Stimulated activated naive CD8-positive, alpha-beta T cell treated with anti-CD3 and anti-CD28 coated beads, Interleukin-15, amount 100 ng/mL, for 72 hours (primary cell): ENCODE measurements at regions not wholly inside any gene's neighbourhood (a gene's known extent, or its start where the extent isn't known, plus 50 kb on each side); places are given as distances from the start of the nearest gene placed in this dataset.
"Not testable (repeated sequence)": the region's sequence is repeated elsewhere in the genome, so short reads cannot be mapped to it uniquely, and the experiment has no call there.

Source experiments
- ATAC-seq: fragments of 150-1000 bp; cut with Tn5 transposase; 2 replicates; pipeline ENCODE4 v1.10.0; 2021; ENCODE audit warnings: mild to moderate bottlenecking, moderate library complexity
- DNase-seq, 2 donors: peaks; one replicate each; pipeline ENCODE4 v3.0.0; 2021 to 2022
- H3K27ac Mint-ChIP-seq, 2 donors: one replicate each; pipeline ENCODE4 v1.8.0; 2022; ENCODE audit warnings: mild to moderate bottlenecking in 2 of 2, mixed read lengths in 2 of 2, moderate library complexity in 2 of 2
- H3K27me3 Mint-ChIP-seq: one replicate; pipeline ENCODE4 v1.8.0; 2022; ENCODE audit warnings: mixed read lengths
- H3K4me1 Mint-ChIP-seq: one replicate; pipeline ENCODE4 v1.8.0; 2022; ENCODE audit warnings: mild to moderate bottlenecking, mixed read lengths
- H3K4me3 Mint-ChIP-seq, 2 donors: one replicate each; pipeline ENCODE4 v1.8.0; 2022; ENCODE audit warnings: mild to moderate bottlenecking in 2 of 2, mixed read lengths in 2 of 2, moderate library complexity in 1 of 2
- H3K9me3 Mint-ChIP-seq, 2 donors: one replicate each; pipeline ENCODE4 v1.8.0; 2022; ENCODE audit warnings: mixed read lengths in 2 of 2

- not testable (repeated sequence) for H3K27ac Mint-ChIP-seq, ATAC-seq, H3K4me1 Mint-ChIP-seq, H3K9me3 Mint-ChIP-seq, H3K4me3 Mint-ChIP-seq, DNase-seq
- peaks cover 19% of the 10 kb centered on the region for H3K27me3 Mint-ChIP-seq
These were observed 132.7 kb downstream of the SNX10 start for GRCh38 chr7:26424319-26424718.

GRCh38 chr7:26425655-26426054 is 134.0 kb downstream of the SNX10 start:
- Mint-ChIP-seq H3K27me3 (peaks cover 26% of the 10 kb centered on the region), H3K9me3 (no peaks in the 10 kb centered on the region), H3K27ac (no peak overlapping the region), H3K4me1 (no peaks in the 10 kb centered on the region), H3K4me3 (no peak overlapping the region)
- ATAC-seq (no peak), DNase-seq (no peak)

DNA sequence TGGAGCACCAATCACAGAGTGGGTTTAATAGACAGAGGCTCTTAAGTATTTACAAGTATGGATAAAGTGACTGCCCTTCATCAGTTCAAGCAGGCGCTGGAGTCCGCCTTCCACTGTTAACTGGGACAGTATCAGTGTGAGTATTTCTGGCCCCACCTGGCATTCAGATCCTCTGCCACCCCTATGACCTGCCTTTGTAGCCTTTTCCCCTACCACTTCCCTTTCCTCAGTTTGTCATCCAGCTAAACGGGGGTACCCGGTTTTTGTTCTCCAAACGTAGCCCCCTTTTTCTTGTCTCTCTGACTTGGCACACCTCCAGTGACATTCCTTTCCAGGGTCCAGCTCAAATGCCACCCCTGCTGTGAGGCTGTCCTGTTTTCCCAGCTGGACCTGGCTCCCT is 134.4 kb downstream of the SNX10 start:
- H3K4me1 Mint-ChIP-seq: no peaks in the 10 kb centered on the region
- H3K4me3 Mint-ChIP-seq: no peak overlapping the region
- no peak overlapping the region for H3K27ac Mint-ChIP-seq
- no peaks in the 10 kb centered on the region for H3K9me3 Mint-ChIP-seq
- ATAC-seq: no peak
- H3K27me3 Mint-ChIP-seq: peaks cover 22% of the 10 kb centered on the region
- no peak for DNase-seq

- Mint-ChIP-seq H3K27ac (no peak overlapping the region), H3K9me3 (no peaks in the 10 kb centered on the region)
These were observed 136.9 kb downstream of the SNX10 start for GRCh38 chr7:26428571-26428970.

GRCh38 chr7:26429168-26429567 is 137.5 kb downstream of the SNX10 start:
- DNase-seq: no peak
- no peaks in the 10 kb centered on the region for H3K9me3 Mint-ChIP-seq
- H3K27ac Mint-ChIP-seq: no peak overlapping the region
- no peaks in the 10 kb centered on the region for H3K4me1 Mint-ChIP-seq
- ATAC-seq: no peak
- H3K27me3 Mint-ChIP-seq: peaks cover 37% of the 10 kb centered on the region
- H3K4me3 Mint-ChIP-seq: no peak overlapping the region

More at GRCh38 chr7:26428571-26428970, 136.9 kb downstream of the SNX10 start:
- Mint-ChIP-seq H3K4me1 (no peaks in the 10 kb centered on the region), H3K27me3 (peaks cover 31% of the 10 kb centered on the region), H3K4me3 (no peak overlapping the region)
- ATAC-seq (no peak), DNase-seq (no peak)

DNA sequence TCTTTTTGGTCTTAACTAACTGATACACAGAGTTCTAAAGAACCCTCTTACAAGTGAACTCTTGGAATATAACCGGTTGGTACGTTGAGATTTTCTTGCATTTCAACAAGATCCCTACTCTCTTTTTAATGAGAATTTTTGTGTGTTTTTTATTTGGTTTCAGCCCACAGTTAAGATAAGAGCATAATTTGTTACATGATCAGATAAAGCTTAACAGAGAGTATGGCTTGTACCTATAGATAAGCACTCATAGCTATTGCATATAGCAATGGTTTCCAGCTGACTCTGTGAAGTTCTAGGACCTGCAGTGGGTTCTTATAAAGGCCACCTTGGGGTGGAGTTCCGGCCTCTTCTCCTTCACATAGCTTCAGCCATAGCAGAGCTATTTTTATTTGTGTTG is 143.3 kb downstream of the SNX10 start:
- Mint-ChIP-seq H3K4me1 (no peaks in the 10 kb centered on the region), H3K9me3 (no peaks in the 10 kb centered on the region), H3K4me3 (no peak overlapping the region), H3K27ac (no peak overlapping the region), H3K27me3 (peaks cover 37% of the 10 kb centered on the region)
- ATAC-seq: no peak
- DNase-seq: no peak

GRCh38 chr7:26437003-26437532 is 145.4 kb downstream of the SNX10 start:
- no peak overlapping the region for H3K27ac Mint-ChIP-seq
- ATAC-seq (no peak), DNase-seq (no peak)
- no peaks in the 10 kb centered on the region for H3K4me1 Mint-ChIP-seq
- peaks cover 30% of the 10 kb centered on the region for H3K27me3 Mint-ChIP-seq
- no peak overlapping the region for H3K4me3 Mint-ChIP-seq
- H3K9me3 Mint-ChIP-seq: no peaks in the 10 kb centered on the region

- no peaks in the 10 kb centered on the region for H3K4me1 Mint-ChIP-seq
- no peak for ATAC-seq
- peaks cover 26% of the 10 kb centered on the region for H3K27me3 Mint-ChIP-seq
- no peak overlapping the region for H3K27ac Mint-ChIP-seq
- no peak overlapping the region for H3K4me3 Mint-ChIP-seq
- no peaks in the 10 kb centered on the region for H3K9me3 Mint-ChIP-seq
- DNase-seq: no peak
These were observed 146.4 kb downstream of the SNX10 start for GRCh38 chr7:26438078-26438477.

DNA sequence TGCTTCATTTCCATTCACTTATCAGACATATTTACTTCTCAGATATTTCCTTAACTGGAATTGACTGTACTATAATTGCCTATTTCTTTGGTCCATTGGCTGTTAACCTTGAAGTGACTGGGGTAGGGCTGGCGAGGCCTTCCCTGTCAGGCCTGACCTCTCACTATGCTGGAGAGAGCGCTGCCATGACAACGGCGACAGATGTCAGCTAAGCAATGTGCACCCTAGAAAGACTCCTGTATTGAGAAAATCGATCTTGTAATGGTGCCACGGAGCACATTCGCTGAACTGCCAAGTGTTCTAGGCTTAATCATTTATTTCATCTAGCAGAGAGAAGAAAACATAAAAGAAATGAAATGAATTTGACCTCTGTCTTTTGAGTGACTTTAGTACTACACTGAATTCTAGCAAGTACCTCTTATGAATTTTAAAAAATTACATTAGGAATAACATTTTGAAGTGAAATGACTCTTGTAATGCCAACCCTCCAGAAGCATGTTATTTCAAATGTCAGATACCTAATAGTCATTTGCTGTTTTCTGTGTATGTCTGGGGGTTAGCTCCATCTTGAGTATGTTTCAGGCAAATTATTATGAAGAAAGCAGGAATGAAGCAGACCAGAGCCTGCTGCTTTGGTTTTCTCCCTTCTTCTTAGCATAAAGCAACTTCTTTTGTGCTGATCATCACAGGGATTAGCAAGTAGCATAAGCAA is 148.0 kb downstream of the SNX10 start:
- Mint-ChIP-seq H3K9me3 (no peaks in the 10 kb centered on the region), H3K27ac (no peak overlapping the region), H3K4me3 (no peak overlapping the region), H3K4me1 (no peaks in the 10 kb centered on the region), H3K27me3 (peaks cover 11% of the 10 kb centered on the region)
- ATAC-seq (no peak), DNase-seq (no peak)

GRCh38 chr7:26440233-26441001 is 148.8 kb downstream of the SNX10 start:
- Mint-ChIP-seq H3K4me1 (no peaks in the 10 kb centered on the region), H3K27me3 (peaks cover 4% of the 10 kb centered on the region), H3K9me3 (no peaks in the 10 kb centered on the region), H3K27ac (no peak overlapping the region), H3K4me3 (no peak overlapping the region)
- no peak for ATAC-seq
- no peak for DNase-seq

DNA sequence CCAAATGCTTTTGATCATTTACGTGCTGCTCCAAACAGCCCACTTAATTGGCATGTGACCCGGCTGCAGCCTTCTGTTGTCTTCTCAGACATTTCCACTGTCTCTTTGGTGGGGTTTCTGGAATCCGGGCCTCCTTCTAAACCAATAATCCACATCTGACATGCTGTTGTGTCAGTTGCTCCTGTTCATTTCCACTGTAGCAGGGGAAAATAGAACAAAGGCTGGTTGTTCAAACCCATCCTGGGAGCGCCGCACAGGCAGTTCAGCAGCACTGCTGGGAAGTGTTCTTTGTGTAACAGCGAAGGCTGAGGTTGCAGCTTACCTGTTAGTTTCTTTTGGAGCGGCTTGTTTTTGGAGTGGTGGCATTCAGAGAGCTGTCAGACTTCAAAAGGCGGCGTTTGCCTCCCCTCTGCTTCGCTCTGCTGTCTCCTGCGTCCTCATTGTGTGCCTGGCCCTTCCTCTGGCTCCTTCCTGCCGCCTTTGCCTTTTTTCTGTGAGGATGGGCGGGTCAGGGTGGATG is 149.4 kb downstream of the SNX10 start:
- Mint-ChIP-seq H3K27ac (peak overlapping the region in 1 of 2 donors; percentile 16), H3K4me3 (no peak overlapping the region), H3K9me3 (no peaks in the 10 kb centered on the region), H3K27me3 (no peaks in the 10 kb centered on the region), H3K4me1 (no peaks in the 10 kb centered on the region)
- ATAC-seq (no peak), DNase-seq (no peak)

DNA sequence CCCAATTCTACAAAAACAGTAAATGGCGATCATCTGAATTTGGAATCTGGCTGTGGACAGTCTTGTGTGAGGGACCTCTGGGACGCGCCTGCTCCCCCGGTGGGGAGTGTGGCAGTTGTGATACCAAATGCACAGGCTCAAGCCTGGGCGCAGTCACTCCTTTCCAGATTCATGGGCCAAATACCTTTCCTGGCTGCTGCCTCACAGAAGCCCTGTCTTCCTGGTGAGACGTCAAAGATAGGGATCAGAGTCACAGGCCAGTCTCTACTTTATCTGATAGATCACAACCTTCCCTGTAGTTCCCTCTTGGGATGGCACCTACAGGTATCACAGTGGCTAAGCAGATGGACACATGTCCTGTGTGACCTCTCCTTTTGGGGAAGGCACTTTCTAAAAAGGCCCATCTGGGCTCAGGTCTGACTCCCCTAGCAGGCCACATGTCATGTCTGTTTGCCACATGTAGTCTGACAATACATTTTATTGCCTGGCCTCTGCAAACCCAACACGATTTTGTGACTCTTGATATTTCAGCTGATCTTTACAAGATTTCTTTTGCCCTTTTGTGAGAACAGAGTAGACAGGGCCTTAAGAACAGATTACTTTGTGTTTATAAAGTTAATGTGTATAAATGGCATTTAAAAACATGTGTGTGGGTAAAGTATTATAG is 150.1 kb downstream of the SNX10 start:
- Mint-ChIP-seq H3K4me1 (no peaks in the 10 kb centered on the region), H3K9me3 (no peaks in the 10 kb centered on the region), H3K27ac (peak overlapping the region in 1 of 2 donors; percentile 16), H3K27me3 (no peaks in the 10 kb centered on the region), H3K4me3 (no peak overlapping the region)
- DNase-seq (no peak), ATAC-seq (no peak)

- Mint-ChIP-seq H3K27me3 (no peaks in the 10 kb centered on the region), H3K4me3 (no peak overlapping the region), H3K4me1 (no peaks in the 10 kb centered on the region), H3K27ac (no peak overlapping the region), H3K9me3 (no peaks in the 10 kb centered on the region)
- no peak for ATAC-seq
- no peak for DNase-seq
These were observed 151.3 kb downstream of the SNX10 start for GRCh38 chr7:26443006-26443405.

DNA sequence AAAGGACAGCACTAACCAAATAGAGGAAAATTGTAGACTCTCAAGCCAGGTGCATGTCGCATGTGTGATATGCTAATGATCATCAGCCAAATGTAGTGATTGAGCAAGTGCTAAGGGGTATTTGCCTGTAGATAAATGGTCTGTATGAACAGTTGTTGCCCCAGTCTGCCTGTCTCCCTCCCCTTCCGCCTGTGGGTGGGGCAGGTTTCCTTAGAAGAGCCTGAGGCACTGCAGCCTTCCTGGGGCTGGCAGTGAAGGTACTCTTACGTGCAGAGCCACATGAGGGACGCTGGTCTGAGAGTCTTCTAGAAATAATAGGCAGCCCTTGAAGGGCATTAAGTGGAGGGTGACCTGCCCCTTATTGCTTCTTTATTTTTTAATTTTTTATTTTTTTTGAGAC is 152.1 kb downstream of the SNX10 start:
- ATAC-seq: no peak
- Mint-ChIP-seq H3K27me3 (no peaks in the 10 kb centered on the region), H3K4me3 (no peak overlapping the region), H3K4me1 (no peaks in the 10 kb centered on the region), H3K9me3 (no peaks in the 10 kb centered on the region), H3K27ac (no peak overlapping the region)
- no peak for DNase-seq

GRCh38 chr7:26444555-26444954 is 152.9 kb downstream of the SNX10 start:
- no peak for DNase-seq
- Mint-ChIP-seq H3K27ac (no peak overlapping the region), H3K27me3 (no peaks in the 10 kb centered on the region), H3K4me3 (no peak overlapping the region), H3K9me3 (no peaks in the 10 kb centered on the region), H3K4me1 (no peaks in the 10 kb centered on the region)
- no peak for ATAC-seq

DNA sequence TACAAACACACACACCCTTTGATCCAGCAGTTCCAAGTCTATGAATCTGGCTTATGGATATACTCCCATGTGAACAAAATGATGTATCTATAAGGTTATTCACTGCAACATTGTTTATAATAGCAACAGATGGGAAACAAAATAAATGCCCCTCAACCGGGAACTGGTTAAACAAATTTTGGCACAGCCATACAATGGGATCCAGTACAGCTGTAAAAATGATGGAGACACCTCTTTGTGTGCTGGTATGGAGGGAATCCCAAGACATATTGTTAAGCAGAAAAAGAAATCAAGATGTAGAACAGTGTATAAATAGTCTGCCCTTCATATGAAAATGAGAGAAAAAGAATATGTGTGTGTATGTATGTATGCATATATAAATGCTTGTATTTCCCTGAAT is 155.5 kb downstream of the SNX10 start:
- Mint-ChIP-seq H3K4me3 (no peak overlapping the region), H3K4me1 (no peaks in the 10 kb centered on the region), H3K9me3 (no peaks in the 10 kb centered on the region), H3K27me3 (no peaks in the 10 kb centered on the region), H3K27ac (no peak overlapping the region)
- no peak for ATAC-seq
- no peak for DNase-seq
